ENCODE measurements at regions not wholly inside any gene's neighbourhood (a gene's known extent, or its start where the extent isn't known, plus 50 kb on each side); places are given as distances from the start of the nearest gene placed in this dataset.

GRCh38 chr7:53983480-53983879, 558.7 kb upstream of the VSTM2A start:
- TF ChIP-seq POLR2AphosphoS5 (IDR thresholded peaks at IDR 0.05; ENCODE audit: low read depth, low read length) (no peak), TAF1 (IDR thresholded peaks at IDR 0.05; ENCODE audit: borderline replicate concordance, insufficient read depth, low read length) (no peak), REST (IDR thresholded peaks at IDR 0.05; ENCODE audit: insufficient read depth in 1 of 2, low read depth in 2 of 2, low read length in 2 of 2) (no peak), SIN3A (IDR thresholded peaks at IDR 0.05; ENCODE audit: borderline replicate concordance, insufficient read depth, low read length) (no peak)

All from PFSK-1 (cell line).